GM18907 (cell line): ENCODE measurements at regions not wholly inside any gene's neighbourhood (a gene's known extent, or its start where the extent isn't known, plus 50 kb on each side); places are given as distances from the start of the nearest gene placed in this dataset.
A peak's percentile ranks its signal among the peaks of the same experiment; 100 is the strongest.

ENCODE experiments used
- ATAC-seq: cut with Tn5 transposase; IDR thresholded peaks from one replicate; pipeline ENCODE4 v1.9.1; 2021; ENCODE audit warnings: mild to moderate bottlenecking, moderate library complexity; ENCODE audit not compliant: unreplicated experiment

DNA sequence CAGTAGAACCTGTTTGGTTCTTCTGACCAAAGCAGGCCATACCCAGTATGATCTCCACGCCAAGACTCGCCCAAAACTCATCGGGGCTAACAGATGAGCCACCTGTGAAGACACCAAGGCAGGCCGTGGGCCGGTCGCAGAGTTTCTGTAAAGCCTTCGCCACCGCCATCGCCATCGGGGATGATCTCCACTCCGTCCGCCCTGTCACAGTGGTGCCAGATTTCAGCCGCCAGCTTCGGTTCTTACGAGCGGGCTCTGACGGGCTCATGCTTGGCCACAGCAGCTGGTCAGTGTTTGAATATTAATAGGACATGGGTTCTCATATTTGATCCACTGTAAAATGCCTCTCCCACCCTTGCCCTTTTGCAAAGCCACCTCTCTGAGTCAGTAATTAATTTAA, 113.2 kb upstream of the TMEM132D start:
- no peak for ATAC-seq

- ATAC-seq = no peak
Observed at GRCh38 chr12:130017591-130018449, 114.0 kb upstream of the TMEM132D start.

DNA sequence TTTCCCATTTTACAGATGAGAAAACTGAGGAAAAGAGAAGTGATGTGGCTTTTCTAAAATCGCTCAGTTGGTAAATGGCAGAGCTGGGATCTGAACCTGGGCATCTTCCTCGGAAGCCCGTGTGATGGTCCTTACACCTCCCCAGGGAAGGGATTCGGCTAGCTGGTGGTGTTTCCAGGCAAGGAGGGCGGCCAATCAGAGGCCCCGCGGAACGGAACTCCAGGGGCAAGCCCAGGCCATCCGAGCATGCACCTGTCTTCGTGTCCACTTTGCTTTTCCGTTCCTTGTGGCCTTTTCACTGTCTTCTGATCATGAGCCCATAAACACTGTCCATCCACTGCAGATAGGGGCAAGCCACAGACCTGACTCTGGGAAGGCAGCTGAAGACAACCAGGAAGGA, 114.8 kb upstream of the TMEM132D start:
- ATAC-seq = no peak

DNA sequence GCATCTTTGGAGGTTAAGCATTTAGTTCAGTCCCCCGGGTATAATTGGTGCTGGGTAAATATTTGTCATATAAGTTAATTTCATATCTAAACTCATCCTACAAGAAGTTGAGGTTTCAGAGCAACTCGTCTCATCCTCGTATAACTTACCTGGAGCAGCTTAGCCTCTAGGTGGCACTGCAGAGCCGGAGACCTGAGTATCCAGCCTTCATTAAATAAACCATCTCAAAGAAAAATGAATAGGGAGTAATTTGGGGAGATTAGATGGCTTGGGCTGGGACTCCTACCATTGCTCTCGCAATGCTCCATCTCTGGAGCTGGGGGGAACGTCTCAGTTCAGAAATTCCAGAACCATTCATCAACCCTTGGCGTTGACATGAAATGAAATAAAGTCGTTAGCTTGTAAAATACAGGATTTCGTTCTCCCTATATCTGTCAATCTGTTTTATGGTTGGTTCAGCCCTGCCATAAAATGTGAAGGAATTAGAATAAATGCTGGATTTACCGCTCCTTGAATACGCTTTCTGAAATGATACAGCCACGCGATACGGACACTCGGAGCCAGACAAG, 122.9 kb upstream of the TMEM132D start:
- no peak for ATAC-seq

- no peak for ATAC-seq
Observed at GRCh38 chr12:130027798-130028197, 124.0 kb upstream of the TMEM132D start.

DNA sequence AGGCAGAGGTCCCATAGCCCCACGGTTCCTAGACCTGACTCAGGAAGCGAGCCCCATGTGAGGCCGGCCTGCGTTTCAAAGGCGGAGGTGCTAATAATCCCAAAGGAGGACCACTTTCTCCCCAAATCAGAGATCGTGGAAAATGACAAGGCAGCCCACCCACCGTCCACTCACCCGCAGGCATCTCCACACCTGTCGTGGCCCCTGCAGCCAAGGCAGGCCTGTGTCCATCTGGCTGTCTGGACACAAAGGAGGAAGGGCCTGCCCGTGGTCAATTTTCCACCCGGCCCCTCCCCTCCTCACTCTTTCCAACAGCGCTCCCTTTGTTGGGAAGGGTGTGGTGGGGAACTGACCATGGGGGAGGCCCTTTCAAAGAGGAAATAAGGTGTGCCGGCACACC, 125.3 kb upstream of the TMEM132D start:
- no peak for ATAC-seq

DNA sequence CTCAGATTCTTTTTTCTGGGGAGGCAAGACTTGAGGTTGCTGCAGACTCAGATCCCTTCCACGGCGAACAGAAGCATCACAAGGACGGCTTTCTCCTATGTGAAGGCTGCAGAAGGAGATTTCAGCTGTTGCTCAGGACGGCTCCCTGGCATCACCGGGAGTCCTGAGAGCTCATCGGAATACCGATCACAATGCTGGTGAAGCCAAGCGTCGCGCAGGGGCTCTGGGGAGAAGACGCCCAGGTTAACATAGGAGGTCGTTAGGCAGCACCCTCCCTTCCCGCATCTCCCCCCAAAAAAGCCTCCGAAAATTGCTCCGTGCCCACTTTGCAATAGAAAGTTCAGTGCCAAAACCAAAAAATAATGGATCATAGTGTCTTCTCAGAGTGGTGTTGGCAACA, 127.2 kb upstream of the TMEM132D start:
- no peak for ATAC-seq

GRCh38 chr12:130031571-130032189, 127.9 kb upstream of the TMEM132D start:
- peak; percentile 74 for ATAC-seq

DNA sequence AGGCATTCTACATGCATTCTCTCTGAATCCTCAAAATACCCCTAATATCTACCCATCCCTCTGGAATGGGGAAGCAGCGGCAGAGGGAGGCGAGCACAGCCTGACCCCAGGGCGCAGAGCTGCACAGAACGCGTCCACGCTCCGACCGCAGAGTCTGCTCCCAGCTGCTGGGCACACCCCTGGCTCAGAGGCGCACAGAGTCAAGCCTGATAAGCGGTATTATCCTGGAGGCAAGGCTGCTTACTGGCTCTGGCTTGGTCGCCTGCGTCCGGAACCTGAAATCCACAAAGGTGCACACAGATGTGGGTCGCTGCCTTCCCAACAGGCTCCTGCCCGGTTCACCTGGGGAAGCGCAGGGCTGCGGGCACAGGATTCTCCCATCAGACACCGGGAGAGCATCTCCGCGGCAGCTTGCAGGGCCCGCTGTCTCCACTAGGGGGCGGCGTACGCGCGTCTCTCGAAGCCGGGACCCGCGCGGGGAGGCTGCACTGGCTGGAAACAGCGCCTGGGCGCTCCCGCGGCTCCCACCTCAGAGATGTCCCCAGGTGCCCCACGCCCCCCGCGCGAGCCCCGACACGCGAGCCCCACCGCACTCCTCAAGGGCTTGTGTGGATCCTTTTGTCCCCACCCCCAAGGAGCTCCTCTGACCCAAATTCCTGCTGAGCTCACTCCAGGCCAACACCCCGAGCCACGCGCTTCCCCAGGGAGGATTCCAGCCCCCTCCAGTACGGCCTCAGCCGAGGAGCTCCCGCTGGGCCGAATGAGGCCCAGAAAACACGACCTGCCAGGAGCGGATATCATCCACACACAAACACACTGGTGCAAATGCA, 120.1 kb upstream of the FZD10 start:
- no peak for ATAC-seq

- ATAC-seq = no peak
Observed at GRCh38 chr12:130043685-130044406, 118.4 kb upstream of the FZD10 start.

DNA sequence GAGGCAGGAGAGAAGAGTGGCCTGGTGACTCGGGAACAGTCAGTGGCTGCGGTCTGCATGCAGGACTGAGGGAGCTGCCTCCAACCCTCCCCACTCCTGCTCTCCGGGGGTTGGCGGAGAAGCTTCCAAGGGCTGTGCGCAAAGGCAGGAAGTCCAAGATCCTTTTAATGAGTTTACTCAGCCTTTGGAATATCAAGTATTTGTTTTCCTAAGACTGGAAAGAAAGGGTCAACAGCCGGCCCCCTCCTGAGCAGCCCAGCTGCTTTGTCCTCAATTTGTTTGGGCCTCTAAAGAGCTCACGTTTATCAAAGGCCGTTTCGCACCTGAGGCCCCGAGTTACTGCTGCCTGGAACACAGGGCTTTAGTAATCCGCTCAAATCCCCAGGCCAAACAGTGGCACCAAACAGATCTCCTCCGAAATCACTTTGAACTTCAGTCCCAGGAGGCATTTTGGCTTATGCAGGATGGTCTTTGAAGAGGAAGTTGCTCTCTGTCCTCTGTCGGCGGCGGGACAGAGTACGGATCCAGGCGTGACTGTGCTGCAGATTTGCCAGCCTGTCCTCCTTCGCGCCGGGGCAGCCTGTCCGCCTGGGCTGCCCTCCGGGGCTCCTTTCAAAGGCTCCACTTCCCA, 117.2 kb upstream of the FZD10 start:
- ATAC-seq = no peak

- ATAC-seq = no peak
Observed at GRCh38 chr12:130049666-130050065, 112.6 kb upstream of the FZD10 start.

- no peak for ATAC-seq
Observed at GRCh38 chr12:130051900-130052299, 110.4 kb upstream of the FZD10 start.

DNA sequence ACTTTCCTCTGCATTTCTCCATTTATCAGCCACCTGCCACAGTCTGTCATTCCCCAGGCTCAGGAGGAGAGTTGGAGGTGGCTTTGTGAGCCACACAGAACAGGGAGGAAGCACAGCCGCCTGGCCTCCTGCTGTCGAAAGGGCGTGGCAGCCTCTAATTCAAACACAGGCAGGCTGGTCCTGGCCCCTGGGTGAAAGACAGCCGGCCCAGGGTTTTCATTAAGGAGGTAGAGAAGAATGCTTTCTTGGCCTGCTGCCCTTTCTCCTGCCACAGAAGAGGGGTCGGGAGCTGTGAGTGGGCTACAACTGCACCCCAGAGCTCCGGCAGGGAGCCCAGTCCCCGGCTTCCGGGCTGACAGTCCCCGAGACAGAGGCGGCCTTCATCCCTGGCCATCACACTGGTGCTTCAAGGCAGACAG, 108.6 kb upstream of the FZD10 start:
- ATAC-seq = no peak

- ATAC-seq = no peak
Observed at GRCh38 chr12:130054803-130055202, 107.5 kb upstream of the FZD10 start.

DNA sequence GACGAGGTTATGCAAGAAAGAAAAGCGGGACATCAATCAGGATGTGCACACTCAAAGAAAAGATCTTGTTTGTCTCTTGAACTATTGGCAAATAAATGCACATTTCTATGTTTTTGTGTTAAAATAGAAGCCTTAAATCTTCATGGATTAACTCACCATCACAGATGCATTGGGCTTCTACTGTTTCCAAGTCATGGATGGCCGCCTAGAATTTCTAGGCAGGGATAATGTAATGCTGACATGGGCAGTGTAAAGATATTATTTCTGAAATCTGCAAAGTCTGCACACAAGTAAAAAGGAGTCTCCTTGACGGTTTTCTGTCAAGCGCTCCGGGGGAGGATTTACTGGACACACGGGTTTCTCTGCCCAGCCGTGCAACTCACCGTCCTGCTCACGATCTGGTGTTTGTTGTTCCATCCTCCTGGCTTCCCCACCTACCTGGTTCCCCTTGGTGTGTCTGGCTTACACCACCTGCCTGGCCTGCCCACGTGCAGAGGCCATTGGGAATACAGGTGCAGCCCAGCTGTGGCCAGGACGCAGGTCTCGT, 103.3 kb upstream of the FZD10 start:
- ATAC-seq = no peak

DNA sequence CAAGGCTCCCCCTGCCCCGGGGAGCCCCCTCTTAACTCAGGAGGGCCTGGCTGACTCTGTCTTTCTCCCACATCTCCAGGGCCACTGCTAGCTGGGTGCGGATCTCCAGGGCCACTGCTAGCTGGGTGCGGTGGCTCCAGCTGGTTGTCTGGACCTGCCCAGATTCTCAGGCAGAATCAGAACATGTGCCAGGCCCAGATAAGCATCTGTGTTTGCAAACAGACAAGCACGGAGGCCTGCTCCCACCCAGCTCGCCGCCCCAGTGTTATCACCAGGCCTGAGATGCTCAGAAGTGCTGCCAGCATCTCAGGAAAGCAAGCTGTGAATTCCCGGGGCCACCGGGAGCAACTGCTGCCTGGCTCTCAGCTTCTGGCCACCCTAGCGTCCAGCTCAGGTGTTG, 98.4 kb upstream of the FZD10 start:
- ATAC-seq = no peak

DNA sequence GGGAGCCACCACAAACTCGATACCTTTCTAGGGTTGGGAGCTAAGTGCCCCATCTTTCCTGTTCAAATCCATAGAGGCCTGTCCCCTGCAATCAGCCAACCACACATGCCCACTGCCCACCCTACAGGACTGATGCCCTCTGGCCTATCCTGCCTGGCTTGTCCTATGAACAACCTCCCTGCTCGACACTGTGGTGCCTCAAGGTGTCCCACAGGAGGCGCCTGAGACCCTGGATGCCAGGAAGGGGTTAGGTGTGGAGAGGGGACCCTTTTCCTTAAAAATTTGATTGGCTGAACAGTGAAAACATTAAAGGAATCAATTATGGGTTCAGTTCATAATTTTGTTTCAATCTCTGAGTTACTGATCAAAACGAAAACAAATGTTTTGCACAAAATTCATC, 97.3 kb upstream of the FZD10 start:
- ATAC-seq = no peak

DNA sequence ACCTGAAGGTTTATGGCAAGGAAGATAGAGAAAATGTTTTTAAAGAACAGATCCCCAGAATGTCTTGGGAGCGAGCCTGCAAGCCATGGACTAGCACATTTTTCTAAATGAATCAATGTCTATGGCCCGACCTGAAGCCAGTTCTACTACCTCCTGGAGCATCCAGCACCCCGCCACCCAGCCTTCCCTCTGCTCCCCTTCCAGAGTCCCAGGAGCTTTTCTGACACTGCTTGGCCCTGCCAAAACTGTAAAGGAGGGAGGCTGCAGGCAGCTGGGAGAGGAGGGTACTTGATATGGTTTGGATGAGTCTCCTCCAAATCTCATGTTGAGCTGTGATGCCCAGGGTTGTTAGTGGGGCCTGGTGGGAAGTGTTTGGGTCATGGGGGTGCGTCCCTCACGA, 95.5 kb upstream of the FZD10 start:
- ATAC-seq = no peak

DNA sequence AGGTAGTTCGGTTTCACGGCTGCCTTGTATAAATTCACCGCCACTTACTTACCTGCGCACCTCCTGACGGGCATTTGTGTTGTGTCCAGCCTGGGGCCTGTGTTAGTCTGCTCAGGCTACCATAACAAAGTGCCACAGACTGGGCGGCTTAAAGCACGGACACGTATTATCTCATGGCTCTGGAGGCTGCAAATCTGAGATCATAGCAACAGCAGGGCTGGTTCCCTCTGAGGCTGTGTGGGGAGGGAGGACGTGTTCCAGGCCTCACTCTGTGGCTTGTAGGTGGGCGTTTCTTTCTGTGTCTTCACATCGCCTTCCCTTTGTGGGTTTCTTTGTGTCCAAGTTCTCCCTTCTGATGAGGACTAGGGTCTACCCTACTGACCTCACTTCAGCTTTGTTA, 93.5 kb upstream of the FZD10 start:
- no peak for ATAC-seq
